Type B pancreatic cell (in vitro differentiated cells): ENCODE measurements at regions not wholly inside any gene's neighbourhood (a gene's known extent, or its start where the extent isn't known, plus 50 kb on each side); places are given as distances from the start of the nearest gene placed in this dataset.
"Not testable (repeated sequence)": the region's sequence is repeated elsewhere in the genome, so short reads cannot be mapped to it uniquely, and the experiment has no call there.

Experiments used
- DNase-seq: peaks from one replicate; pipeline ENCODE4 v3.0.0; 2021; ENCODE audit warnings: mixed read lengths; ENCODE audit not compliant: unreplicated experiment; ENCODE audit errors: extremely low spot score
- H3K27ac Mint-ChIP-seq: 2 replicates; pipeline ENCODE4 v1.8.0; 2021; ENCODE audit warnings: mild to moderate bottlenecking, mixed read lengths
- H3K27me3 Mint-ChIP-seq: 2 replicates; pipeline ENCODE4 v1.8.0; 2021; ENCODE audit warnings: mixed read lengths
- H3K36me3 Mint-ChIP-seq: 2 replicates; pipeline ENCODE4 v1.8.0; 2021; ENCODE audit warnings: mixed read lengths
- H3K4me1 Mint-ChIP-seq: one replicate; pipeline ENCODE4 v1.8.0; 2021; ENCODE audit warnings: mixed read lengths; ENCODE audit not compliant: unreplicated experiment
- H3K4me3 Mint-ChIP-seq: 2 replicates; pipeline ENCODE4 v1.8.0; 2021; ENCODE audit warnings: mild to moderate bottlenecking, mixed read lengths
- H3K9me3 Mint-ChIP-seq: 2 replicates; pipeline ENCODE4 v1.8.0; 2021; ENCODE audit warnings: mixed read lengths
- CTCF ChIP-seq: fragments of 200-600 bp; sonication (generic); conservative IDR thresholded peaks from 2 replicates; pipeline ENCODE4 v1.5.0; 2021; ENCODE audit warnings: antibody characterized with exemption, mild to moderate bottlenecking

- Mint-ChIP-seq H3K4me3 (peak overlapping the region; percentile 47), H3K4me1 (peaks cover 18% of the 10 kb centered on the region), H3K27ac (no peak overlapping the region), H3K36me3 (peaks cover 3% of the 10 kb centered on the region), H3K9me3 (peaks cover 5% of the 10 kb centered on the region), H3K27me3 (no peaks in the 10 kb centered on the region)
- TF ChIP-seq CTCF = no peak
- DNase-seq = no peak
Measured at GRCh38 chr15:95194746-95195145, 963.4 kb downstream of the MCTP2 start.

GRCh38 chr15:95196176-95196915, 965.0 kb downstream of the MCTP2 start:
- Mint-ChIP-seq H3K27ac (peak overlapping the region; percentile 92), H3K27me3 (no peaks in the 10 kb centered on the region), H3K36me3 (peaks cover 10% of the 10 kb centered on the region), H3K4me3 (peak overlapping the region; percentile 81), H3K9me3 (peaks cover 11% of the 10 kb centered on the region), H3K4me1 (peaks cover 18% of the 10 kb centered on the region)
- no peak for TF ChIP-seq CTCF
- DNase-seq = no peak

GRCh38 chr15:95202569-95203349, 971.4 kb downstream of the MCTP2 start:
- Mint-ChIP-seq H3K36me3 (peaks cover 13% of the 10 kb centered on the region), H3K4me1 (no peaks in the 10 kb centered on the region), H3K27ac (peak overlapping the region; percentile 45), H3K9me3 (peaks cover 30% of the 10 kb centered on the region), H3K27me3 (no peaks in the 10 kb centered on the region), H3K4me3 (no peak overlapping the region)
- TF ChIP-seq CTCF = no peak
- no peak for DNase-seq

GRCh38 chr15:95205077-95205476, 973.7 kb downstream of the MCTP2 start:
- DNase-seq = no peak
- no peaks in the 10 kb centered on the region for H3K27me3 Mint-ChIP-seq
- peaks cover 37% of the 10 kb centered on the region for H3K9me3 Mint-ChIP-seq
- no peaks in the 10 kb centered on the region for H3K4me1 Mint-ChIP-seq
- H3K4me3 Mint-ChIP-seq = peak overlapping the region; percentile 32
- no peak for TF ChIP-seq CTCF
- H3K27ac Mint-ChIP-seq = peak overlapping the region; percentile 79
- H3K36me3 Mint-ChIP-seq = peaks cover 19% of the 10 kb centered on the region

GRCh38 chr15:95205830-95206229, 974.5 kb downstream of the MCTP2 start:
- H3K4me3 Mint-ChIP-seq, H3K27ac Mint-ChIP-seq: not testable (repeated sequence)

GRCh38 chr15:95208071-95208470, 976.7 kb downstream of the MCTP2 start:
- no peaks in the 10 kb centered on the region for H3K27me3 Mint-ChIP-seq
- TF ChIP-seq CTCF = no peak
- H3K4me1 Mint-ChIP-seq = peaks cover 7% of the 10 kb centered on the region
- DNase-seq = no peak
- no peak overlapping the region for H3K4me3 Mint-ChIP-seq
- H3K9me3 Mint-ChIP-seq = peaks cover 36% of the 10 kb centered on the region
- no peak overlapping the region for H3K27ac Mint-ChIP-seq
- H3K36me3 Mint-ChIP-seq = peaks cover 13% of the 10 kb centered on the region

More at GRCh38 chr15:95205830-95206229, 974.5 kb downstream of the MCTP2 start:
- H3K27me3 Mint-ChIP-seq, H3K4me1 Mint-ChIP-seq, DNase-seq: not testable (repeated sequence)
- Mint-ChIP-seq H3K9me3 (peaks cover 39% of the 10 kb centered on the region), H3K36me3 (peaks cover 14% of the 10 kb centered on the region)
